GM08714 (cell line): ENCODE measurements at regions not wholly inside any gene's neighbourhood (a gene's known extent, or its start where the extent isn't known, plus 50 kb on each side); places are given as distances from the start of the nearest gene placed in this dataset.
"Not testable (repeated sequence)": the region's sequence is repeated elsewhere in the genome, so short reads cannot be mapped to it uniquely, and the experiment has no call there.

ENCODE experiments used
- H3K4me3 ChIP-seq: fragments of 200-500 bp; sonication (Bioruptor generic); 2 replicates; pipeline ENCODE4 v1.5.1; 2014; ENCODE audit warnings: mild to moderate bottlenecking, low read length, inconsistent platforms

DNA sequence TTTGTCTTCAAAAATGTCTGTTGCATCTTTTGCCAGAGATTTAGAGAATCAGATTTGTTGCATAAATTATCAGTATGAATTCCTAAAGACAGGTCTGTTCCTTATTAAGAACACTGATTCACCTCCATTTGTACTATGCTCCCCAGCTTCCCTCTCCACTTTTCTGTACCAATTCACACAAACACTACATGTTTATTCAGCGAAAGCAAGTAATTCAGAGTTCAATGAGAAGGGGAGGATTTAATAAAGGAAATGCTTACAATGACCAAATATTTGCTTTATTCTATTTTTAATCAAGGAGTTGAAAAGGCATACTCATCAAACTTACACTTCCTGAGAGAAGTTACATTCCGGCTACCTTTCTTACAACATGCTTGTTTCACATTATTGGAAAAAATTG, 135.5 kb downstream of the NBPF8 start:
- H3K4me3 ChIP-seq: not testable (repeated sequence)

DNA sequence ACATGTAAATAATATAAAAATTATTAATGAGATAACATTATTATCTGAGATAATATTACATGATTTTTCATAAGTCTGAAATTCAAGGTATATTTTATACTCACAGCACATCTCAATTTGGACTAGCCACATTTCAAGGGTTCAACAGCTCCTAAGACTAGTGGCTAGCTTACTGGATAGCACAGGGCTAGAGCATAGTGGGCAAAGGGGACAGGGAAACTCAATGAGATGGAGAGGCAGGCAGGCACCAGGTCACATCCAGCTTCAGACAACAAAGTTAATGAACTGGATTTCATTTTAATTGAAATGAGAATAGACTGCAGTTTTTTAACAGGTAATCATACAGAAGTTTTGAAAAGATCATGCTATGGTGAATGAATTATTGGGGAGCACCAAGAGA, 137.4 kb downstream of the NBPF8 start:
- not testable (repeated sequence) for H3K4me3 ChIP-seq

DNA sequence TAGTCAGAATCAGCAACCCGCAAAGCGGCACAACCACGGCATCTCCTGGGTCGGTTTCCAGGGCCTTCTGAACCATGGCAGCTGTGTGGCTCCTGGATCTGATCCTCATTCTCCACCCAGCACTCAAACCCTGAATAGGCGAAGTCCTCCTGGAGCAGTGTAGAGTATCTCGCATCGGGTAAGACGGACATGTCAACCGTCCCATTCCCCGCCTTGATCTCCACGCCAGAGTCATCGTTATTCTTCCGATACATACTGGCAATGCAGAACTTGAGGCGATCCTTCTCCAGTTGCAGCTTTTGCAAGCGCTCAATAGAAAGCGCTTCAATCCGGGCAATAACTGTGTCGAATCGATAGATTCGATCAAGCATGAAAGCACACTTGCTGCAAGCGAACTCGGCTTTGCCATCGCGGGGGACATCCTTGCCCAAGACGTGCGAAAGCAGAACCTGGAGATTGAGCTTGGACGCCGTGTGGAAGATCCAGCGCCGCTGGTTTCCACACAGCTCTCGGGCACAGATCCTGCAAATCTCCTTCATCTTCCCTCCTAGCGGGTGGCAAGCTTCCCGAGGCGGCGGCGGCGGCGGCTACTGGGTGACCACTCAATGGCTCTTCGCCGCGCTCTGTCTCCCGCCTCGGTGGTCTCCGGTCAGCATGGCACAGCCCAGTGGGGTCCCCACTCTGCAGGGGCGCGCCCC, 142.9 kb downstream of the NBPF8 start:
- H3K4me3 ChIP-seq: peak overlapping the region; percentile 77; the same call in 1 of the 2 replicates

DNA sequence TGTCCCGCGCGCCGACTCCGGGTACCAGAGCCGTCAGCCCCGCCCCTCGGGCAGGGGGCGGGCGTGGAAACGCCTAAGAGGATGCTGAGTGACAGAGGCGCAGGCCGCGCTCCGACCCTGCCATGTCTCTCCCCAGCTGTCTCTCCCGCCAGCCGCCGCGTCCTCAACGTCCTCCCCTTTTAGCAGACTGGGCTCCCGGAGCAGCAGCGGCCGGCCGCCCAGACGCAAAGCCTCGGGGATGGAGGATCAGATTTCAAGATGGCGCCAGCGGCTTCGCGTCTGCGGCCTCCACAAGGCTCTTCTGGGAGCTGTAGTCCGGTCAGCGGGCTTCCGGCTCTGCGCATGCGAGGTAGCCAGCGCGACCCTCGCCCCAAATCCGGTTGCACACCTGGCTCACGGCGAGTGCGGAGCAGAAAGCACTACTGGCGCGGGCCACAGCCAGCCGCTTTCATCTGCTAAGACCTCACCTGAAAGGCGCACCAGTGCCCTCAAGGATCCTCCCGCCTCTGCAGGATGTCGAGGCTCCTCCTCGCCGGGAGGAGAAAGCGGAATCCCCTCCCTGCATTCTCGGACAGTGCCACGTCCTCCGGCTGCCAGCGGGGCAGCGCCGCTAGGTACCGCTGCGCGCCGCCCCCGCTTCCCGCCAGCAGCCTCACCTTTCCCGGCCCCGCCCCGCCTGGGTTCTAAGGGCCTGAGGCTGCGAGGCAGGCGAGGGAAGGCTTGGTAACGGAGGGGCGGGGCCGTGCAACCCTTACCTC, 143.6 kb downstream of the NBPF8 start:
- peak overlapping the region; percentile 62; the same call in 1 of the 2 replicates for H3K4me3 ChIP-seq

DNA sequence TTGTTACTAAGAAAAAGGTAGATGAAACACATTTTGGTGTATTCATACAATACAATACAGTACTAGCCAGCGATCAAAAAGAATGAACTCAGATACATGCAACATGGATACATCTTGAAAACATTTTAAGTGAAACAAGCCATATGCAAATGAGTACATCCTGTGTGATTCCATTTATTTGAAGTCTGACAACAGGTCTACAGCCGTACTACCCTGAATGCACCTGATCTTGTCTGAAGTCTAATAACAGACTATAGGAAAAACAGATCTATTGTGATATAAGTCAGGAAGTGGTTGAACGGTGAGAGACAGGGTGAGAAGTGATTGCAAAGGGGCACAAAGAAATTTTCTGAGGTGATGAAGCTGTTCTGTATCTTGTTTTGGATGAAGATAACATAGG, 146.9 kb downstream of the NBPF8 start:
- H3K4me3 ChIP-seq: not testable (repeated sequence)

DNA sequence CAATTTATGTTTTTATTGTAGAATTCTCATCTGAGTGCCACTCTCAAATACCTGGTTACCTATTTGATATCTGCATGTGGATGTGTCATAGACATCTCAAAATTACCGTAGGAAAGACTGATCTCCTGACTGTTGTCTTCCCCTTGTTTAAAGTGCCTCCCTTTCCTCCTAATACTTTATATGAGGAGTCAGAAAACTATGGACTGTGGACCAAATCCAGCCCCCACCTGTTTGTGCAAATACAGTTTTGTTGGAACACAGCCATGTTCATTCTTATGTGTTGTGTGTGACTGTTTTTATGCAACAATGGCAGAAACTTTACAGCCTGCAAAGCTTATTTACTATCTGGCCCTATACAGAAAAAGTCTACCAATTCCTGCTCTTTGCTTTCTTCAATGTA, 150.6 kb downstream of the NBPF8 start:
- not testable (repeated sequence) for H3K4me3 ChIP-seq

DNA sequence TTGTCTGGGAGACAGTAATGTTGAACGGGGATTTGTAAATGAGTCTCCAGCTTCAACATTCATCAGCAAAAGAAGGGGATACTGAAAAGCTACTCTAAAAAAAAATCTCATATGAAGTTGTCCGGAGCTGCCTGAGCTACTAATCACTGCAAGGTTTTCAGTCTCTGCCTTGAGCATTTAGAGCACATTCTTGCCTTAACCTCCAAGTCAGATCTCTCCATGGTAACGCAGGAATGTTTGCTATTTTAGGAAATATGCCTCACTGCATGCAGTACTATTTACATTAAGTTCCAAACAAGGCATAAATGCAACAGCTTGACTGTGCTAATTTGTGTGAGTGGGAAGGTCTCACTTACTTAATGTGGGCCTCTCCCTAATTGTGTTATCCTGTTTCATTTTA, 152.8 kb downstream of the NBPF8 start:
- H3K4me3 ChIP-seq: not testable (repeated sequence)

DNA sequence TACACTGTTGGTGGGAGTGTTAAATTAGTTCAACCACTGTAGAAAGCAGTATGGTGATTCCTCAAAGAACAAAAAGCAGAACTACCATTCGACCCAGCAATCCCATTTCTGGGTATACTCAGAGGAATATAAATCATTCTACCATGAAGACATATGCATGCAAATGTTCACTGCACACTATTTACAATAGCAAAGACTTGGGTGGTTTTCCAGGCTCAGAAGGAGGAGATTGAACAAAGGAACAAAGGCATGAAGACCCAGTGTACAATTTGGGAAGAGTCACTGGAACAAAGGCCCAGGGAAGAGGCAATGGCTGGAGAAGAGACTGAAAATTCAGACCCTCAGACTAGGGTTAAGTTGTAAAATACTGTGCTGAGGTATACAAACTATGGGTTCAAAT, 148.5 kb upstream of the NBPF26 start:
- not testable (repeated sequence) for H3K4me3 ChIP-seq

DNA sequence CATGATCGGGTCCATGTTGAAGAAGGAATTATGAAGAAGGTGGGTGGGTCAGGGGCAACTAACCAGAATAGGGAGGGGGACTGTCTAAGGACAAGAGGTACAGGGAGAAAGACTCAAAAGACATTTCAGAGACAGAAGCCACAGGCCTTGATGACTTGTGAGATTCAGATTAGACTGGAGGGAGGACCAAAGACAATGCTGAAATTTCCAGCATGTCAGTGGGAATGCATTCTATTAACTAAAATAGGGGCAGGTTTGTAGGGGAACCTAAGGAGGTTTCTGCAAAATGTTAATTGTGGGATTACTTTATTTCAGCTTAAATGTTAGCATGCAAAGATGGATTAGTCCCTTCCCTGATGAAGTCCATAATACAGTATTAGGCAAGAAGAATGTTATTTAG, 141.6 kb upstream of the NBPF26 start:
- H3K4me3 ChIP-seq: not testable (repeated sequence)

DNA sequence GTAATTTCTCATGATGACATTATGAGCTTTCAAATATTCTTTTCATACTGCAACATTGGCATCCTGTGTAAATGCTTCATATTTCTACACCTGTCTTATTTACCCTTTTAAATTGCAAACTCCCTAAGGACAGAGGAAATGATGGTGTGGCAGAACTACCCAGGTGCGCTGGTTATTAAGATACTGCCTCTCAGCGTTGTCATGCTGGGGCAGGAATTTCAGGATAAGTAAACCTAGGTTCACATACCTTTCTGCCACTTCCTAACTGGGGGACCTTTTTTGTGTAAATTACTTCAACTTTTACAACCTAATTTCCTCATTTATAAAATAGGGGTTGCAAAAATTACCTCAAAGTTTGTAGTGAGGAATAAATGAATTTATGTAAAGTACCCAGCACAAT, 137.7 kb upstream of the NBPF26 start:
- not testable (repeated sequence) for H3K4me3 ChIP-seq

DNA sequence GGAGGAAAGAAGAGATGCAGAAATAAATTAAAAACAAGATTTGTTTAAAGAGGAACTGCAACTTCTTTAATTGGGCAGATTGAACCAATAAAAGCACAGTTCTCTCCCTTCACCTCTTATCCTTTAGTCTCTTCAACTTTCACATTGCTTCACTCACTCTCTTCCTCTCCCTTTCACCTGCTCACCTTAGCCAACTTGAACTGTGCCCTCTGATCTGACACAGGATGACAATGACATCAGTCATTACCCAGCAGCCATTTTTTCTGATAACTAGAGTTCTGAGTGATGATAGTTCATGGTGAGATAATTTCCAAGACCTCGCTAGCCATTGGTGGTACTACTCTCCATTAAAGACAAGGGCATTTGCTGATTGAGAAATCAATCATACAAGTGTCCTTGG, 134.9 kb upstream of the NBPF26 start:
- not testable (repeated sequence) for H3K4me3 ChIP-seq

DNA sequence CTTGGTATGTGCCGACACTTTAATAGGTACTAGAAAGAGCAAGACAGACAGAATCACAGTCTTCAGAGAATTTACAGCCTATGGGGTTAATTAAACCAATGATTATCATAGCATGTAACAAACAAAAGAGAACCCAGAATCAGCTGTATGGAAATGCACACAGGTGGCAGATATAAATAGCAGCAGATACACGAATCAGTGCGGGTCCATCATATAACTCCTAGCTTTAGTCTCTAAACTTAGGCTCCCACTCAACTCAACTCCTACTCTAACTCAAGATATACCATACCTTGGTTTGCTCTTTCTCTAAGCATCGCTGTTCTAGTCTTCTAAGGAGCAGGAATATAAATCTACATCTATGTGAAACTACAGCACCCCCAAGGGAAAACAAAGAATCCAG, 132.0 kb upstream of the NBPF26 start:
- H3K4me3 ChIP-seq: not testable (repeated sequence)

DNA sequence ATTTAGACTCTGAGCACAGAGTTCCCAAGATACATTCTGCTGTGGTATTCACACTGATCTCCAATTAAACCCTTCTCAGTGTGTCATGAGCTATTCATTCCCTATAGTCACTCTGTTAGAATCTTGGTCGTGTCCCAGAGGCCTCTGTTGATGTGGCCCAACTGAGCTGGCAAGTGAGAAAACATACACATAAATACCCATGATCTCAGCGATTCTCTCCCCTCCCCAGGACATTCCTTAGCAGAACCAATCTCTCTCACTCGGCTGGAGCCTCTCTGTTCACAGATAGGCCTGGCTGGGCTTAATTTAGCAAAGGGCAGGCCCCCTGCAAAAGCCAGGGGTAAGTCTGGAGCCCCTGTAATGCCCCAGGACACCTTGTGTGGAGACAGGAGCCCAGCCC, 130.8 kb upstream of the NBPF26 start:
- not testable (repeated sequence) for H3K4me3 ChIP-seq

DNA sequence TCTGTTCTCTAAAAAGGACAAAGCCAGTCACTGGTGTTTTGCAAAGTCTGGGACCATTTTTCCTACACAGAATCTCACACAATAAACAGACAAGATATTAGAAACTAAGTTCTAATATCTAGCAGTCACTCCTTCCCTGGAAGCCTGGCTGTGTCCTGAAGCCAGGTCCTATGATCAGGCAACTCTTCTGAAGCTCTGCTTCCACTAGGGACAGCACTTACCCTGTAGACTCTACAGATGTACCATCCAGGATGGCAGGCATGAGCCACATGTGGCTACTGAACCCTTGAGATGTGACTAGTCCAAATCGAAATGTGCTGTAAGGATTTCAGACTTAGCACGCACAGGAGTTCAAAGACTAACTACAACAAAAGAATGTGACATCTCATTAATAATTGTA, 130.1 kb upstream of the NBPF26 start:
- H3K4me3 ChIP-seq: not testable (repeated sequence)

DNA sequence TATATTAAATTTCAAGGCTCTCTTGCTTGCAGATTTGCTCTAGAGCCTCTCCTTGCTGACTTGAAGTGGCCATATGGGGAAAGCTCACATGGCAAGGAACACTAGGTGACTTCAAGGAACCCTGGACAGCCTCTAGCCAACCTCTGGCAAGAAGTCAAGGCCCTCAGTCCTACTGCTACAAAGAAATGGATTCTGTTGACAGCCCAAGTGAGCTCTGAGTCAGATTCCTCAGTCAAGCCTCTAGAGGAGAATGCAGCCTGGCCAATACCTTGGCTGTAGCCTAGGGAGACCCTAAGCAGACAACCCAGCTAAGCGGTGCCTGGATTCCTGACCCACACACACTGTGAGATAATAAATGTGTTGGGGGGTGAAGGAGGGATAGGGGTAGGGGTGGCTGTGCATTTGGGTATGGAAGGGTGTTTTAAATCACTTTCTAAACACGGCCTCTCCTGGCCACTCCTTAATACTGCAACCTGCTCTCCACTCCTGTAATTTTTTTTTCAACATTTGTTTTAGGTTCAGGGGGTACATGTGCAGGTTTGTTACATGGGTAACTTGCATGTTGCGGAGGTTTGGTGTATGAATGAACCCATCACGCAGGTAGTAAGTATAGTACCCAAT, 125.3 kb upstream of the NBPF26 start:
- H3K4me3 ChIP-seq: not testable (repeated sequence)

DNA sequence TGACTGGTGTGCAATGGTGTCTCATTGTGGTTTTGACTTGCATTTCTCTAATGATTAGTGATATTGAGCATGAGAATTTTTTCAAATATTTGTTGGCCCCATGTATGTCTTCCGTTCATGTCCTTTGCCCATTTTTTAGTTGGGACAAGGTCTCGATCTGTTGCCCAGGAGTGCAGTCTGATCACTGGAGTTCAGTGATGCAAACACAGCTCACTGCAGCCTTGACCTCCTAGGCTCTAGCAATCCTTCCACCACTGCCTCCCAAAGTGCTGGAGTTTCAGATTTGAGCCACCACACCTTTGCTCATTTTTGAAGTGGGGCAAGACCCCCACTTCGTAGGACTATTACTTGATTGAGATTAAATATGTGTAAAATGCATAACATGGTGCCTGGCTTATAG, 124.2 kb upstream of the NBPF26 start:
- H3K4me3 ChIP-seq: not testable (repeated sequence)

DNA sequence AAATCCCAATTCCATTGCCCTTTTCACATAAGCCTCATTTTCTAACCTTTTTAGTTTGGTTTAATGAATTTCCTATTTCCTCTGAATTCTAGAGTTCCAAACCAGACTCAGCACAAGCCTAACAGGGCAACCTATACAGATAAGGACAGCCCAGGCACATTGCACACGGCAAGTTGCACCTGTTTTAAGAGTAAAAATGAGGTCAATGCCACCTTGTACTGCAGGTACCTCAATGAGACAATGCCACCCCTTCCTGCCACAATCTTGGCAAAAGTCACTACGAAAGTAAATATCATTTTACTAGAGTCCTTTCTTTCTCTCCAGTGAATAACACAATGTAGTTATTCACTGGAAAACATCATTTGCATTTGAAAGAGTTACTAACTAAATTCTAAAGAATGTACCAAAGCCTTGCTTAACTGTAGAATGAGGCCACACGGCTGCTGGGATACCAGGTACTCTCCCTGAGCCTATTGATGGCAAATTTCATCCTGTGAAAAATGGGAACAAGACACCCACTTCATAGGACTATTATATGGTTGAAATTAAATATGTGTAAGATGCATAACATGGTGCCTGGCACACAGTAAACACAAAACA, 123.2 kb upstream of the NBPF26 start:
- not testable (repeated sequence) for H3K4me3 ChIP-seq

DNA sequence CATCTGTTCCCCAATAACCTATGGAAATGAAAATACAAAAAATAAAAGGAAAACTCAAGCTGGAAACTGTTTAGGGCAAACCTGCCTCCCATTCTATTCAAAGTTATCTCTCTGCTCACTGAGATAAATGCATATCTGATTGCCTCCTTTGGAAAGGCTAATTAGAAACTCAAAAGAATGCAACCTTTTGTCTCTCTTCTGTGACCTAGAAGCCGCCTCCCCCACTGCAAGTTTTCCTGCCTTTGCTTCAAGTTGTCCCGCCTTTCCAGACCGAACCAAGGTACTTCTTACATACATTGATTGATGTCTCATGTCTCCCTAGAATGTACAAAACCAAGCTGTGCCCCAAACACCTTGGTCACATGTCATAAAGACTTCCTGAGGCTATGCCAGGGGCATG, 115.9 kb upstream of the NBPF26 start:
- not testable (repeated sequence) for H3K4me3 ChIP-seq

DNA sequence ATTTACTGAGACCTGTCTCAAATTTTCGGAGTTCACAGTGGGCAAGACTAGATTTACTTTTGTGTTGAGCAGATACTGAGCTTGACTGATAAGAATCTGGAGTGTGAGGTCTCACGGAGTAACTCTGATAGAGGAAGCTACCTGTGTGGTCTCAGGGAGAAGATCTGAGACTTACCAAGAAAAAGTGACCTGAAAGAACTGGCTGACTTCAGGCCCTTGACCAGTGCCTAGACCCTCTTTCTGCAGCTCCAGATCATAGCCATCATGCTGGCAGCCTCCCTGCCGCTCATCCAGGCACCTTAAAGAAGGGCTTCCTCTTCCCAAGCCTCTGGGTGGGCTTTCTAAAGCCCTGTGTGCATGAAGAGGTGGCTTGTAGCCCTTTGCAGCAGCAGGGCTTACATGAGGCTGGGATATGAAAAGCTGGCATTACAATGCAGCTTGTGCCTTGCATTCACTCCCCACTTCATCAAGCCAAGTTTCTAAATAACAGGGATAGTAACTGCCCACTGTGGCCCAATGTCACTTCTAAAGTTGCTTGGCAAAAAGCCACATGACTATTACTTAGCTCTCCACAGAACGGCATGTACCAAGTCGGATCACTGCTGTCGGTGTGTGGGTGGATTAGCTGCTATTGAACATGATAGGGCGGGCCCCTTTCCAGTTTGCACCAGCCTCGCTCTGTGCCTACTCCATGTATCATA, 115.3 kb upstream of the NBPF26 start:
- H3K4me3 ChIP-seq: not testable (repeated sequence)

DNA sequence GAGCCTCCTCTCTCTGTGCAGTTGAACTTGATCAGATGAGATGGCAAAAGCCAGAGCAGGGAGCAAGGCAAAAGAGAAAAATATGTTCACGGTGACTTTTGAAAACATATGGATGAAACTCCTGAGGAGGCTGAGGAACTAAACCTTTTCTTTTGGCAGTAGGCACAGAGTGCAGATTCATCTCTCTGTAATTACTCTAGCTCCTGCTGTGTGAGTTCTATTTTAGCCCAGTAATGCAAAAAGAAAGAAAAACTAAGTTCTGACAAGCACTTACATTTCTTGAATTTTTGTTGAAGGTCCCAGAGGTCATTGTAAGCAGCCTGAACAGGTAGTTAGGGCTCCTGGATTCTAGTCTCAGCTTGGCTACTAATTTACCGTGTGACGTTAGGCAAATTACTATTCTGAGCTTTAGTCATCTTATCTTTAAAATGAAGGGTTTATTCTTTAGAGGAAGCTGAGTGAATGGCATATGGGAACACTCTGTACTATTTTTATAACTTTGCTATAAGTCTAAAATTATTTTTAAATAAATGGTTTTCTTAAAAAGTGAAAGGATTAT, 114.7 kb upstream of the NBPF26 start:
- not testable (repeated sequence) for H3K4me3 ChIP-seq

DNA sequence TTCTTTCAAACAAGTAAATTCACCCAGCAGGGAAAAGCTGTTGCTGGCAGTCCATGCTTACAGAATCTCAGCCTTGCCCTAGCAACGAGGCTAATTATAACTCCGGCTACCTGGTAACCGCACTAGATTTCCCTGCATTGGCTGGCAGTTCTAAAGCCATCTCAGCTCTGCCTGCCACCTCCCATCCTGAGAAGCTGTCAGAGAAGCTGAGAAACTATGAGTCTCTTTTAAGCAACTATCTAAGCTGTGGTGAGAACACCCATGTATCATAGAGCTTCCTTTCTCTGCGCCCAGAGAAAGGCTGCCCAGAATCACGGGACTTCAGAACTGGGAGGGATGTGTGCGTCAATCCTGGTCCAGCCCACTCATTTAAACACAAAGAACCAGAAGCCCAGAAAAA, 113.9 kb upstream of the NBPF26 start:
- H3K4me3 ChIP-seq: not testable (repeated sequence)
